Keratinocyte (primary cell): ENCODE measurements at regions not wholly inside any gene's neighbourhood (a gene's known extent, or its start where the extent isn't known, plus 50 kb on each side); places are given as distances from the start of the nearest gene placed in this dataset.

Experiments used
- DNase-seq: peaks from one replicate; pipeline ENCODE4 v3.0.0-alpha.2; 2011; ENCODE audit warnings: low read depth, missing footprints, low spot score
- FAIRE-seq: peaks from 2 replicates; lab custom pipeline; 2011; peaks lifted over from hg19 to GRCh38; lab: Jason Lieb, UNC
- H2AFZ ChIP-seq: 2 replicates; pipeline ENCODE4 v1.6.0; 2012; ENCODE audit warnings: low read length, control low read depth, inconsistent platforms; ENCODE audit not compliant: control insufficient read depth
- H3K27ac ChIP-seq: 2 replicates; pipeline ENCODE4 v1.5.1; 2011; ENCODE audit warnings: low read length; ENCODE audit not compliant: control insufficient read depth, insufficient read depth
- H3K27me3 ChIP-seq: 3 replicates; pipeline ENCODE4 v1.6.0; 2011; ENCODE audit warnings: low read length; ENCODE audit not compliant: control insufficient read depth, insufficient read depth; ENCODE audit errors: extremely low read depth
- H3K36me3 ChIP-seq, 2 experiments: 2 replicates in 1 of 2; 3 replicates in 1 of 2; pipeline ENCODE4 v1.5.1; 2011; ENCODE audit warnings: low read length in 2 of 2, mild to moderate bottlenecking in 1 of 2; ENCODE audit not compliant: control insufficient read depth in 2 of 2, insufficient read depth in 2 of 2; ENCODE audit errors: extremely low read depth in 1 of 2
- H3K4me1 ChIP-seq: 3 replicates; pipeline ENCODE4 v1.5.1; 2011; ENCODE audit warnings: low read length; ENCODE audit not compliant: control insufficient read depth, insufficient read depth; ENCODE audit errors: extremely low read depth
- H3K4me2 ChIP-seq: 3 replicates; pipeline ENCODE4 v1.6.0; 2011; ENCODE audit warnings: low read depth, low read length; ENCODE audit not compliant: control insufficient read depth, insufficient read depth; ENCODE audit errors: extremely low read depth
- H3K4me3 ChIP-seq, 3 experiments: fragments of 200-600 bp in 1 of 3; sonication (generic) in 1 of 3; 2 replicates in 2 of 3; 3 replicates in 1 of 3; pipeline ENCODE4 v1.5.1; 2011 to 2016; ENCODE audit warnings: low read length in 3 of 3, mild to moderate bottlenecking in 3 of 3, control low read depth in 2 of 3, inconsistent platforms in 1 of 3, low read depth in 1 of 3, mixed read lengths in 1 of 3, mixed run types in 1 of 3, moderate library complexity in 1 of 3; ENCODE audit not compliant: control insufficient read depth in 2 of 3, insufficient read depth in 2 of 3; ENCODE audit errors: extremely low read depth in 1 of 3
- H3K79me2 ChIP-seq: 2 replicates; pipeline ENCODE4 v1.6.0; 2012; ENCODE audit warnings: low read length; ENCODE audit not compliant: control insufficient read depth, insufficient read depth
- H3K9ac ChIP-seq: 3 replicates; pipeline ENCODE4 v1.6.0; 2011; ENCODE audit warnings: low read length; ENCODE audit not compliant: control insufficient read depth, insufficient read depth; ENCODE audit errors: extremely low read depth
- H3K9me1 ChIP-seq: 3 replicates; pipeline ENCODE4 v1.6.0; 2011; ENCODE audit warnings: low read length; ENCODE audit not compliant: control insufficient read depth, insufficient read depth; ENCODE audit errors: extremely low read depth
- H3K9me3 ChIP-seq: 2 replicates; pipeline ENCODE4 v1.5.1; 2012; ENCODE audit warnings: low read depth, low read length; ENCODE audit not compliant: control insufficient read depth
- H4K20me1 ChIP-seq: 3 replicates; pipeline ENCODE4 v1.6.0; 2011; ENCODE audit warnings: low read length; ENCODE audit not compliant: control insufficient read depth, insufficient read depth; ENCODE audit errors: extremely low read depth
- CTCF ChIP-seq, 3 experiments: IDR thresholded peaks in 1 of 3; conservative IDR thresholded peaks in 1 of 3; optimal IDR thresholded peaks in 1 of 3; 2 replicates in 2 of 3; 3 replicates in 1 of 3; pipeline versions ENCODE3 to v1.5.1; 2011; ENCODE audit warnings: low read length in 3 of 3, mild to moderate bottlenecking in 3 of 3, moderate library complexity in 2 of 3, control low read depth in 1 of 3, inconsistent platforms in 1 of 3; ENCODE audit not compliant: insufficient read depth in 2 of 3; ENCODE audit errors: extremely low read depth in 1 of 3
- EZH2 ChIP-seq: IDR thresholded peaks from one replicate; pipeline ENCODE4 v1.6.1; 2012; ENCODE audit warnings: inconsistent platforms, mild to moderate bottlenecking, low read length, moderate library complexity
- dilution Hi-C: fragments of 300-500 bp; cut with MboI; formaldehyde crosslinking; loops from one replicate; pipeline ENCODE4 v1.7.0; 2020; ENCODE audit warnings: low sequenced_read_pairs; ENCODE audit not compliant: extremely low pct_ligation_motif_present

- peak overlapping the region; percentile 17 for H3K4me2 ChIP-seq
- no peak overlapping the region for H3K9ac ChIP-seq
- DNase-seq (no peak), FAIRE-seq (peak; percentile 29)
- H2AFZ ChIP-seq = peak overlapping the region; percentile 52
- dilution Hi-C loops = no loop called here
- no peaks in the 10 kb centered on the region for H3K27me3 ChIP-seq
- H3K9me3 ChIP-seq = no peaks in the 10 kb centered on the region
- TF ChIP-seq EZH2 (no peak), CTCF (optimal IDR thresholded peaks at IDR 0.05 in 1 of 3, IDR thresholded peaks at IDR 0.05 in 1 of 3, conservative IDR thresholded peaks at IDR 0.05 in 1 of 3; ENCODE audit: extremely low read depth in 1 of 3, insufficient read depth in 2 of 3, low read length in 3 of 3) (no peak)
- no peaks in the 10 kb centered on the region for H3K36me3 ChIP-seq
- no peak overlapping the region for H3K4me3 ChIP-seq
- H3K27ac ChIP-seq = no peak overlapping the region
- H4K20me1 ChIP-seq = no peaks in the 10 kb centered on the region
- H3K9me1 ChIP-seq = no peaks in the 10 kb centered on the region
- no peaks in the 10 kb centered on the region for H3K79me2 ChIP-seq
- H3K4me1 ChIP-seq = peaks cover 6% of the 10 kb centered on the region
Measured at GRCh38 chr20:11473983-11474382, 443.7 kb upstream of the BTBD3 start.

- dilution Hi-C loops = no loop called here
Measured at GRCh38 chr20:11483697-11484096, 434.0 kb upstream of the BTBD3 start.

More at GRCh38 chr20:11483697-11484096, 434.0 kb upstream of the BTBD3 start:
- Histone ChIP-seq H3K4me3 (no peak overlapping the region), H3K36me3 (no peaks in the 10 kb centered on the region), H3K9me1 (no peaks in the 10 kb centered on the region), H3K27me3 (no peaks in the 10 kb centered on the region), H3K79me2 (no peaks in the 10 kb centered on the region), H3K9ac (no peak overlapping the region), H3K4me1 (no peaks in the 10 kb centered on the region), H3K9me3 (no peaks in the 10 kb centered on the region), H3K4me2 (no peak overlapping the region), H2AFZ (no peak overlapping the region), H4K20me1 (no peaks in the 10 kb centered on the region), H3K27ac (no peak overlapping the region)
- DNase-seq = no peak
- no peak for FAIRE-seq
- TF ChIP-seq CTCF (optimal IDR thresholded peaks at IDR 0.05 in 1 of 3, IDR thresholded peaks at IDR 0.05 in 1 of 3, conservative IDR thresholded peaks at IDR 0.05 in 1 of 3; ENCODE audit: extremely low read depth in 1 of 3, insufficient read depth in 2 of 3, low read length in 3 of 3) (no peak), EZH2 (no peak)
